Nucleus accumbens (tissue), 56 donors: ENCODE measurements at regions not wholly inside any gene's neighbourhood (a gene's known extent, or its start where the extent isn't known, plus 50 kb on each side); places are given as distances from the start of the nearest gene placed in this dataset.
A peak's percentile ranks its signal among the peaks of the same experiment; 100 is the strongest.

Experiments
- DNase-seq, 56 donors: peaks; one replicate each; lab custom pipeline; 2025; lab: John Stamatoyannopoulos, UW

DNA sequence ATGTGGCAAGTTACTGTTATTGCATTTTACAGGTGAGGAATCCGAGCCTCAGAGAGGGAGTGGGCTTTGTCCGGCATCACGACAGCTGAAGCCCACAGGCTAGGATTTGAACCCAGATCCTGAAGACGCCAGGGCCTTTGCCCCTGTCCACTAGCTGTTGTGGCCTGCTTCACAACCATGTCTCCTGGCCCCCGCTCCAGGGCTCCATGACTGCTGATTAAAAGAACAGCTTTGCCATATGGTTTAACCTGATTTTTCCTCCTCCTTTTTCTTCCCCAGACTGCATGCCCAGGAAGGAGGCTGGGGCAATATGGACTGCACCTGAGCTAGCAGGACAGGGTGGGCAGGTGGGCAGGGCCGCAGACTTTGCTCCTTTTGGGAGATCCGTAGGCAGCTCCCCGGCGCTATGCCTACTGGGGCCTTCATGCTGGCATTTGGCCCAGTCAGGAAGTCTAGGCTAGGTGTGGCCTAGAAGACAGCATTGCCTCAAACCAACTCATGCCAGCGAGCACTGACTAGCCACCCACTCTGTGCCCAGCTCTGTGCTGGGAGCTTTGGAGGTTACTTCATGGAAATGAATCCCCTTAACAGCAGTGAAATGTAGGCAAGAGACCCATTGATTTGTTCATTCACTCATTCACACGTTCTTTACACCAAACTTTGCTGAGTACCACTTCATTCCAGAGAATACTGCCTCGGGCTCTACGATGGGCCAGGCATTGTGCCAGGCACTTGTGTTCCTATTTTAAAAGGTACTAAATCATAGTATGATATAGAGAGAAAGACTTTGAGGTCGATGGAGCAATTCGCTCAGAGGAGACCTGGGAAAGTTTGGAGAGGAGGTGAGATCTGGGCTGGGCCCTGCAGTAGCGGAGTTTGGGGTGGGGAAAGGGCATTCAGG, 94.3 kb upstream of the CPEB4 start:
- DNase-seq = no peak

DNA sequence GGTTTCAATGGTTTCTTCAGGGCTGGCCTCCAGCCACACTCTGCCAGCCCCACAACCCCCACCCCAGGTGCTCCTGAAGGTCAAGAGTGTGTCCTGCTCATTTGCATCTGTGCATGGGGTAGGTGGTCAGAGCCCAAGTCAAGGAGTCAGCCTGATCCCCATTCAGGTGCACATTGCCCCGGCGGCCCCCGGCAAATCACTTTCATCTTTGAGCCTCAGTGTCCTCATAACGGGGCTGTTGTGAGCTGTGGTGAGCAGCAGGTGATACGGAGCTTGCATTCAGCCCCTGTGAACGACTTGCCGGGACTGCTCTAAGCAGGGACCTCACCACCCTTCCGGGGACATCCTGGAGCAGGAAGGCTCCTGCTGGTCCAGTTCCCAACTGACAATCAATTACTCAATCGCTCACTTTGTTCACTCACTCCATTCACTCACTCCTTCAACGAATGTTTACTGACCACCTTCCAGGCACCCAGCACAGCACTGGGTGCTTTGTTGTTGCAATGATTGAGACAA, 93.2 kb upstream of the CPEB4 start:
- DNase-seq = no peak

DNA sequence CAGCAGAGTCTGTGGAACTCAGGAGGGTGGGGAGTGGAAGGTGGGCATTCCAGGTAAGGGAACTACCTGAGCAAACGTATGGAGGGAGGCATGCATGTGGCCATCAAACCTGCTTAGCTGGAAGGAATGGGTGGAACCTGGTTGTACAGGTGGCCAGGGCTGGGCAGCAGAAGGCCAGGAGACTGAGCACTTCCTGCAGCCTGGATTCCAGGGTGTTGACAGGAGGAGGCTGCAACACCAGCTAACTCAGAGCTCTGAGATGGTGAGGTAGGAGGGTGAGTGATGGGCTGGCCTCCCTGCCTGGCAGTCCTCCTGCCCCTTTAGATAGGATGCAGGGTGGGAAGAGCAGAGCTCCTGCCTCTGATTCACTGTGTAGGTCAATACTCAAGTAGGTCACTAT, 92.5 kb upstream of the CPEB4 start:
- no peak for DNase-seq

DNA sequence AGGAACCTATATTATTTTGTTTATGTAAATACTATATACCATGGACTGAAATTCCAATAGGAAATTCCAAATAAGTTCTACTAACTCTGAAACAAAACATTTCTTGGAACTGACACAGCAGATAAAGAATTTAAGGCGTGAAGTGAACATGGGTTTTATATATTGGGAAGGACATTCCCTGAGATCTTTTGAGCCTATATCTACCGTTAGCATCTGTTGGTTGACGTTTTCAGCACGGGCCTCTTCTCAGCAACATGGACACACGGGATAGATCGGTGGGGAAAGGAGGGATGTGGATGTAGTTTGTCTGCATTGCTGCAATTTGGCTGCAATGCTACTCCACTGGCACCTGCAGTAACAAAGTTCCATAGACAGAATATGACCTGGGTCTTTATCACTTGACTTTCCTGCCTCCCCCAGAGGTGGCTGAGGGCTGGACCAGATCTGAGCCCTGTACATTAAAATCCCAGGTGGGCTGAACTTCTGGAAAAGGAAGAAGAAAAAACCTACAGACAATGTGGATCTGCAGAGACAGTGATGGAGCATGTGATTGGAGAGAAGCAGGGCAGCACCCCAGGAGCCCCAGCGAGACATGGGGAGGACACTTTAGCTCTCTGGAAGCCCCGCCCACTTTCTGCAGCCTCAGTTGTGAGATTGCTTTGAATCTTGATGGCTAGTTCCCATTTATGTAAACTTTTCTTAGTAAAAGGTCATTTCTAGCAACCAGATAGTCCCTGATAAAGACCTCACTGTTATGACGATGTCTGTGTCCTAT, 91.2 kb upstream of the CPEB4 start:
- DNase-seq = no peak

DNA sequence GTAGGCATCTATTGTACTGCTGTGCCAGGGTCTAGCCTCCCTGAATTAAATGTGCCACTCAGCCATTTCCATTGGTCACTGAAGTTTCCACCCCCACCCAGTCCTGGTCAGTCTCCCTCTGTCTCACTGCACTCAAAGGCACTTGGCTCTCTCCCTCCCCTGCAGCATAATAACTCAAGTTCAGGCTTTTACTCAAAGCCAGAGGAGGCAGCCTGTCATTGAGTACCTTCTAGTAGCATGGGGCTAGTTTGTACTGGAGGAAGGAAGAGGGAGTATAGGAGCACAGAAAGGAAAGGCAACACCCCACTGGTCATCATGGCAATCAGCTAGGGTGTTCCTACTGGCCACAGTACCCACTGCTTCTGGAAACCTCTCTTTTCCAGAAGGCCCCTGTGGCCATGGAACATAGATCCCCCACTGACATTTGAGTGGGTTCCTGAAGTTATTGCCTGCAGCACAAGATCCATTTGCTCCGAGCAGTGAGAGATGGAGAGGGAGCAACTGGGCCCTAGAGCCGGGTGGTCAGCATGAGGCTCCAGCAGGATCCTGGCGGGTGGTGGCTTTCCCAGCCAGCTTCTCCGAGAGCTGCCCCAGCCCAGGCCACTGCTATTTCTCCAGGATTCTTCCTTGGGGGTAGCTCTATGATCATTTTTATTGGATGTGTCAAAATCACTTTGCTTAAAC, 89.9 kb upstream of the CPEB4 start:
- DNase-seq = peak in 1 of 56 donors; percentile 13

GRCh38 chr5:173800340-173800739, 87.8 kb upstream of the CPEB4 start:
- DNase-seq = no peak

DNA sequence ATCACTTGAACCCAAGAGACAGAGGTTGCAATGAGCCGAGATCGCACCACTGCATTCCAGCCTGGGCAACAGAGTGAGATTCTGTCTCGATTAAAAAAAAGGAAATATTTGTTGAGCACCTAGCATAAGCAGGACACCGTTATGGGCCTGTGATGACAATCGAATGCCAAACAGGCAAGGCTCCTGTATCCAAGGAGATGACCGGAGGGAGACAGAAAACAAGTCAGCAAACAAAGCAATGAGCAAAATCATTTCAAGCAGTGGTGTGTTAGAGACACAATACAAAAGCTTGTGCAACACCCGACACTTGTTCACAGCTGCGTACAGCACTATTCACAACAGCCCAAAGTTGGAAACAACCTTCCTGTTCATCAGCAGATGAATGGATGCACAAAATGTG, 87.1 kb upstream of the CPEB4 start:
- DNase-seq = no peak

DNA sequence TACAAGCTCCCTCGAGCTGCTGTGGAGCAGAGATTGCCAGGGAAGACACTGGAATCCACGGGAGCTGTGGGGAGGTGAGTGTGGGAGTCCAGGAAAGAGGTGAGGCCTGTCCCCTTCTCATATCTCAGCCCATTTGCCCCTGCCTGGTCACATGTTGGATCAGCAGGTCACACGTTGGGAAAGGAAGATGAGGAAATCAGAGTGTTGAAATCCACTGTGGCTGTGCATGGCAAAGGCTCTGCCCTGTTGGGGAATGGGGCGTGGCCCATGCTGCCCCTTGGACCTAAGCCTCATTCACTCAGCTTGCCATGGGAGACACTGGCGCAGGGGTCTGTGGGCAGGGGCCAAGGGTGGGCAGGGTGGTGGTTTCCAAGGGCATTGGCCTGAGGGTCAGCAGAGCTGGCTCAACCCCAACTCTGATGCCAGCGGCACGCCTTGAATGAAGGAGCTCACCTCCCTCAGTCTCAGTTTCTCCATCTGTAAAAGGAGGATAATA, 85.4 kb upstream of the CPEB4 start:
- DNase-seq = no peak

- DNase-seq = no peak
These were observed 83.6 kb upstream of the CPEB4 start for GRCh38 chr5:173804579-173804978.

DNA sequence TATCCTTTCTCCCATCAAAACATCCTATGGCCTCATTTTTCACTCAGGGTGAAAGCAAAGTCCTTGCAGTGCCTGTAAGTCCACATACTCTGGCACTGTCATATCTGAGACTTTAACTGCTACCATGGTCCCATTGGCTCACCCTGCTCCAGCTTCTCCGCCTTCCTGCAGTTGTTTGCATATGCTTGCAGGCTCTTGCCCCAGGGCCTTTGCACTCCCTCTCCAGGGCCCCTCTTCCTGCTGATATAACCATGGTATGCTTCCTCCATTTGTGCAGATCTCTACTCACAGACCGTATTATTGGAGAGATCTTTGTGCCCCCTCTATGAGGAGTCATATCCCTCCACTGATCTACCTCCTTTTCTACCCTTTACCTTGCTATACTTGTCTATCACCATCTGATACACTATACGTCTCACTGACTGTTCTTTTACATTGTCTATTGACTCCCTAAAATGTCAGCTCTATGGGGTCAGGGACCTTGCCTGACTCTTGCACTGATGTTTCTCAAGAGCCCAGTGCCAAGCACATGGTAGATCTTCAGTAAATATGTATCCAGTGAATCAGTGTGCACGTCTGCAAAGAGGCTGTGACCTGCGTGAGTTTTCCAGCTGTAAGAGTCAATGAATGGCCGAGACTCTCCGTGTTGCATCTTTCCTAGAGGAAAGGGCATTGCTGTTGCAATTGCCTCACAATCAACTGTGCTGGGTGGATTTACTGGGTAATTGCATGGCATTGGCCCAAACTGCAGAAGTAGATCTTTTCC, 81.7 kb upstream of the CPEB4 start:
- DNase-seq = no peak

DNA sequence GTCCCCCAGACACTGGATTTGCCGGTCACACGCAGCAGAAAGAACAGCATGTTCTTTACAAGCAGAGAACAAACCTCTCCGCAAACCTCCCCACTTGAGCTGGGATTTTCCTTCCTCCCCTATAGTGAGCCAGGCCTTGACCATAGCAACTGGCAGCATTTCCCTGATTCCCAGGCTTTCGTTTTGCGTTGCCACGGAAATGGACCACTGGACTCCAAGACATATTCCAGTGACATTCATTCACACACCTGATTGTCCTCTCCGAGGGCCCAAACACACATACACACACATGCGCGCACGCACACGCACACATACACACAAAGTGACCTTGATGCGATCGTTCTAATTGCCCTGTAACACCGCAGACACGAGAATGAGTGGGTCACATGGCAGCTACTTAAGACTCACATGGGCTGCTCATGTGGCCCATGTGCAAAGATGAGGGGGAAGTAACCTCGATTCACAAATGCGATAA, 80.9 kb upstream of the CPEB4 start:
- peak in 23 of 56 donors; percentile 7 to 63 (median 34) for DNase-seq

- peak in 4 of 56 donors; percentile 12 to 21 (median 16) for DNase-seq
These were observed 79.9 kb upstream of the CPEB4 start for GRCh38 chr5:173808079-173808808.

DNA sequence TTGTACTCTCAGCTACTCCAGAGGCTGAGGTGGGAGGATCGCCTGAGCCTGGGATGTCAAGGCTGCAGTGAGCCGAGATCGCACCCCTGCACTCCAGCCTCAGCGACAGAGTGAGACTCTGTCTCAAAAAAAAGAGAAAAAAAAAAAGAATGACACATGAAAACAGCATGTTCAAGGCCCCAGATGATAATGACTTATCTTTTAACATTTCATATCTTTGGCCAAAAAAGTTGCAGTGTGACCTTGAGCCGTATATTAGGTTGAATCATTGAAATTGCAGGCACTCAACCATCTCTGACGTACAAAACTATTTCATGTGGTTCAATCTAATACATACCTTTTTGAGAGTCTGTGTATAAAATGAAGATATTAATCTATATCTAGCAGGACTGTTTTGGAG, 79.1 kb upstream of the CPEB4 start:
- DNase-seq = no peak

- no peak for DNase-seq
These were observed 75.2 kb upstream of the CPEB4 start for GRCh38 chr5:173812811-173813550.

DNA sequence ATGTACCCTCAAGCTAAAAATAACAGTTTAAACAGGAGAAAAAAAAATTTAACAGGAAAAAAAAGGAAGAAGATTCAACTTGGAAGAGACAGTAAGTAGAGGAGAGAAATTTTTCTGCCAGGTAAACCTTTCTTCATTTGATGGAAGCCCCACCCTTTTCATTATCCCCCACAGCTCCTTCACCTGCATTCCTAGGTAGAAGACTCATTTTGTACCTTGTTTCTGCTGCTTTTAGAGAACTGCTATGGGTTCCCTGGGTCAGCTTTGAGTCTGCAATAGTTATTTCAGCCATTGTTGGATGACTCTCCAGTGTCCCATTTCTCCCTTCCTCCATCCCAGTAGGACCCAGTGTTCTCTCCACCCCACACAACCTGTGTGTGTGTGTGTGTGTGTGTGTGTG, 74.1 kb upstream of the CPEB4 start:
- no peak for DNase-seq

GRCh38 chr5:173815571-173815970, 72.6 kb upstream of the CPEB4 start:
- no peak for DNase-seq

- DNase-seq = no peak
These were observed 71.4 kb upstream of the CPEB4 start for GRCh38 chr5:173816728-173817127.

DNA sequence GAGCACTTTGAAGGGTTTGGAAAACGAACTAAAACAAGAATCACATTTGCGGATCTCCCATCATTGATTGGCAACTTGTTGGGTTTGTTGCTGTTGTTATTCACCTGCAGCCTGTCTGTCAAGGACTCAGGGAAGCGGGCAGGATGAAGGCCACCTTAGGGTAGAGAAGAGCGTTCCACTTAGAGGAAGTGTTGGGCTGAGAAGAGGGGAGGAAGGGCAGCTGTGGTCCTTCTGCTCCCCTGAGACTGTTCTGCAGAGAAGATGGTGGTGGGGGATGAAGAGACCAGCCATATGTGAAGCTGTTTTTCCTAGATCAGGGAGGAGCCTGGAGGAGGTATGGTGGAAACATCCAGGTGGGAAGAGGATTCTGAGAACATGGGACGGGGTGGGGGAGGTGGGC, 70.6 kb upstream of the CPEB4 start:
- DNase-seq = no peak
